GM23338 (cell line): ENCODE measurements at regions not wholly inside any gene's neighbourhood (a gene's known extent, or its start where the extent isn't known, plus 50 kb on each side); places are given as distances from the start of the nearest gene placed in this dataset.

Experiments used
- ATAC-seq: fragments of 200-7000 bp; cut with Tn5 transposase; 3 replicates; pipeline ENCODE4 v1.9.1; 2020
- DNase-seq: peaks from one replicate; pipeline ENCODE4 v3.0.0-alpha.2; 2015; ENCODE audit warnings: low spot score
- H2AFZ ChIP-seq: fragments of 200-600 bp; sonication (generic); 2 replicates; pipeline ENCODE4 v1.8.0; 2016; ENCODE audit warnings: antibody characterized with exemption, mild to moderate bottlenecking, moderate library complexity
- H3F3A ChIP-seq: fragments of 200-600 bp; sonication (generic); replicated peaks from 2 replicates; pipeline ENCODE4 v1.8.0; 2017; ENCODE audit warnings: antibody characterized with exemption, mixed run types, low read depth
- H3K27ac ChIP-seq: fragments of 200-600 bp; sonication (generic); 2 replicates; pipeline ENCODE4 v1.6.1; 2016; ENCODE audit warnings: low read depth
- H3K27me3 ChIP-seq: fragments of 200-600 bp; sonication (generic); 2 replicates; pipeline ENCODE4 v1.8.0; 2016; ENCODE audit warnings: mild to moderate bottlenecking, mixed run types, moderate library complexity; ENCODE audit not compliant: insufficient read depth
- H3K36me3 ChIP-seq: fragments of 200-600 bp; sonication (generic); 2 replicates; pipeline ENCODE4 v1.8.0; 2016; ENCODE audit warnings: mild to moderate bottlenecking; ENCODE audit not compliant: insufficient read depth
- H3K4me1 ChIP-seq: fragments of 200-600 bp; sonication (generic); 2 replicates; pipeline ENCODE4 v1.8.0; 2016; ENCODE audit warnings: mild to moderate bottlenecking, moderate library complexity; ENCODE audit not compliant: insufficient read depth
- H3K4me2 ChIP-seq: fragments of 200-600 bp; sonication (generic); 2 replicates; pipeline ENCODE4 v1.7.1; 2017; ENCODE audit warnings: mixed run types
- H3K4me3 ChIP-seq: fragments of 200-600 bp; sonication (generic); 2 replicates; pipeline ENCODE4 v1.6.1; 2016; ENCODE audit warnings: mixed run types
- H3K79me2 ChIP-seq: fragments of 200-600 bp; sonication (generic); replicated peaks from 2 replicates; pipeline ENCODE4 v1.8.0; 2017; ENCODE audit warnings: mild to moderate bottlenecking; ENCODE audit not compliant: insufficient read depth
- H3K9me2 ChIP-seq: fragments of 200-600 bp; sonication (generic); 2 replicates; pipeline ENCODE4 v1.8.0; 2017; ENCODE audit not compliant: insufficient read depth
- H4K20me1 ChIP-seq: fragments of 200-600 bp; sonication (generic); replicated peaks from 2 replicates; pipeline ENCODE4 v1.8.0; 2017; ENCODE audit warnings: mild to moderate bottlenecking; ENCODE audit not compliant: insufficient read depth
- H3K27ac Mint-ChIP-seq: 2 replicates; pipeline ENCODE4 v1.8.0; 2020; ENCODE audit warnings: inconsistent platforms, mild to moderate bottlenecking, moderate library complexity, mixed read lengths
- H3K27me3 Mint-ChIP-seq: 3 replicates; pipeline ENCODE4 v1.8.0; 2022; ENCODE audit warnings: low read depth, mild to moderate bottlenecking, moderate library complexity, mixed read lengths, inconsistent platforms; ENCODE audit not compliant: insufficient read depth, poor library complexity
- H3K36me3 Mint-ChIP-seq: 3 replicates; pipeline ENCODE4 v1.8.0; 2021; ENCODE audit warnings: low read depth, mild to moderate bottlenecking, inconsistent platforms, moderate library complexity, mixed read lengths
- H3K4me1 Mint-ChIP-seq: 3 replicates; pipeline ENCODE4 v1.8.0; 2020; ENCODE audit warnings: mild to moderate bottlenecking, inconsistent platforms, mixed read lengths
- H3K4me3 Mint-ChIP-seq: 3 replicates; pipeline ENCODE4 v1.8.0; 2021; ENCODE audit warnings: moderate library complexity, mild to moderate bottlenecking, inconsistent platforms, mixed read lengths
- H3K9me3 Mint-ChIP-seq: 3 replicates; pipeline ENCODE4 v1.8.0; 2020; ENCODE audit warnings: moderate library complexity, mild to moderate bottlenecking, inconsistent platforms, mixed read lengths
- CREB1 ChIP-seq: fragments of 250-450 bp; sonication (Bioruptor Pico); IDR thresholded peaks from 2 replicates; pipeline ENCODE4 v1.5.0; 2020; ENCODE audit warnings: low read depth, mild to moderate bottlenecking, moderate library complexity
- ETS1 ChIP-seq: IDR thresholded peaks from 2 replicates; pipeline ENCODE4 v1.6.1; 2016; ENCODE audit warnings: antibody characterized with exemption
- EZH2 ChIP-seq: fragments of 200-600 bp; sonication (generic); IDR thresholded peaks from one replicate; pipeline ENCODE4 v1.8.0; 2017; ENCODE audit warnings: antibody characterized with exemption, mild to moderate bottlenecking, low read depth; ENCODE audit not compliant: unreplicated experiment
- JUNB ChIP-seq: IDR thresholded peaks from one replicate; pipeline ENCODE4 v1.6.1; 2016; ENCODE audit warnings: antibody characterized with exemption; ENCODE audit not compliant: unreplicated experiment
- POLR2AphosphoS5 ChIP-seq: IDR thresholded peaks from 2 replicates; pipeline ENCODE4 v1.6.1; 2016; ENCODE audit warnings: antibody characterized with exemption, low read depth
- STAT1 ChIP-seq: IDR thresholded peaks from one replicate; pipeline ENCODE4 v1.6.1; 2016; ENCODE audit warnings: antibody characterized with exemption; ENCODE audit not compliant: unreplicated experiment
- ZNF114 ChIP-seq: fragments of 250-450 bp; sonication (Bioruptor Pico); IDR thresholded peaks from 2 replicates; pipeline ENCODE4 v1.5.0; 2020; ENCODE audit warnings: mild to moderate bottlenecking, moderate library complexity
- TF ChIP-seq, protein P1 (sequence below): fragments of 250-450 bp; sonication (Bioruptor Pico); IDR thresholded peaks from 2 replicates; pipeline ENCODE4 v1.5.0; 2020; ENCODE audit warnings: mild to moderate bottlenecking, moderate library complexity

GRCh38 chr7:27424749-27425148 is 182.1 kb downstream of the EVX1 start (continued):
- TF ChIP-seq, protein P1, sequence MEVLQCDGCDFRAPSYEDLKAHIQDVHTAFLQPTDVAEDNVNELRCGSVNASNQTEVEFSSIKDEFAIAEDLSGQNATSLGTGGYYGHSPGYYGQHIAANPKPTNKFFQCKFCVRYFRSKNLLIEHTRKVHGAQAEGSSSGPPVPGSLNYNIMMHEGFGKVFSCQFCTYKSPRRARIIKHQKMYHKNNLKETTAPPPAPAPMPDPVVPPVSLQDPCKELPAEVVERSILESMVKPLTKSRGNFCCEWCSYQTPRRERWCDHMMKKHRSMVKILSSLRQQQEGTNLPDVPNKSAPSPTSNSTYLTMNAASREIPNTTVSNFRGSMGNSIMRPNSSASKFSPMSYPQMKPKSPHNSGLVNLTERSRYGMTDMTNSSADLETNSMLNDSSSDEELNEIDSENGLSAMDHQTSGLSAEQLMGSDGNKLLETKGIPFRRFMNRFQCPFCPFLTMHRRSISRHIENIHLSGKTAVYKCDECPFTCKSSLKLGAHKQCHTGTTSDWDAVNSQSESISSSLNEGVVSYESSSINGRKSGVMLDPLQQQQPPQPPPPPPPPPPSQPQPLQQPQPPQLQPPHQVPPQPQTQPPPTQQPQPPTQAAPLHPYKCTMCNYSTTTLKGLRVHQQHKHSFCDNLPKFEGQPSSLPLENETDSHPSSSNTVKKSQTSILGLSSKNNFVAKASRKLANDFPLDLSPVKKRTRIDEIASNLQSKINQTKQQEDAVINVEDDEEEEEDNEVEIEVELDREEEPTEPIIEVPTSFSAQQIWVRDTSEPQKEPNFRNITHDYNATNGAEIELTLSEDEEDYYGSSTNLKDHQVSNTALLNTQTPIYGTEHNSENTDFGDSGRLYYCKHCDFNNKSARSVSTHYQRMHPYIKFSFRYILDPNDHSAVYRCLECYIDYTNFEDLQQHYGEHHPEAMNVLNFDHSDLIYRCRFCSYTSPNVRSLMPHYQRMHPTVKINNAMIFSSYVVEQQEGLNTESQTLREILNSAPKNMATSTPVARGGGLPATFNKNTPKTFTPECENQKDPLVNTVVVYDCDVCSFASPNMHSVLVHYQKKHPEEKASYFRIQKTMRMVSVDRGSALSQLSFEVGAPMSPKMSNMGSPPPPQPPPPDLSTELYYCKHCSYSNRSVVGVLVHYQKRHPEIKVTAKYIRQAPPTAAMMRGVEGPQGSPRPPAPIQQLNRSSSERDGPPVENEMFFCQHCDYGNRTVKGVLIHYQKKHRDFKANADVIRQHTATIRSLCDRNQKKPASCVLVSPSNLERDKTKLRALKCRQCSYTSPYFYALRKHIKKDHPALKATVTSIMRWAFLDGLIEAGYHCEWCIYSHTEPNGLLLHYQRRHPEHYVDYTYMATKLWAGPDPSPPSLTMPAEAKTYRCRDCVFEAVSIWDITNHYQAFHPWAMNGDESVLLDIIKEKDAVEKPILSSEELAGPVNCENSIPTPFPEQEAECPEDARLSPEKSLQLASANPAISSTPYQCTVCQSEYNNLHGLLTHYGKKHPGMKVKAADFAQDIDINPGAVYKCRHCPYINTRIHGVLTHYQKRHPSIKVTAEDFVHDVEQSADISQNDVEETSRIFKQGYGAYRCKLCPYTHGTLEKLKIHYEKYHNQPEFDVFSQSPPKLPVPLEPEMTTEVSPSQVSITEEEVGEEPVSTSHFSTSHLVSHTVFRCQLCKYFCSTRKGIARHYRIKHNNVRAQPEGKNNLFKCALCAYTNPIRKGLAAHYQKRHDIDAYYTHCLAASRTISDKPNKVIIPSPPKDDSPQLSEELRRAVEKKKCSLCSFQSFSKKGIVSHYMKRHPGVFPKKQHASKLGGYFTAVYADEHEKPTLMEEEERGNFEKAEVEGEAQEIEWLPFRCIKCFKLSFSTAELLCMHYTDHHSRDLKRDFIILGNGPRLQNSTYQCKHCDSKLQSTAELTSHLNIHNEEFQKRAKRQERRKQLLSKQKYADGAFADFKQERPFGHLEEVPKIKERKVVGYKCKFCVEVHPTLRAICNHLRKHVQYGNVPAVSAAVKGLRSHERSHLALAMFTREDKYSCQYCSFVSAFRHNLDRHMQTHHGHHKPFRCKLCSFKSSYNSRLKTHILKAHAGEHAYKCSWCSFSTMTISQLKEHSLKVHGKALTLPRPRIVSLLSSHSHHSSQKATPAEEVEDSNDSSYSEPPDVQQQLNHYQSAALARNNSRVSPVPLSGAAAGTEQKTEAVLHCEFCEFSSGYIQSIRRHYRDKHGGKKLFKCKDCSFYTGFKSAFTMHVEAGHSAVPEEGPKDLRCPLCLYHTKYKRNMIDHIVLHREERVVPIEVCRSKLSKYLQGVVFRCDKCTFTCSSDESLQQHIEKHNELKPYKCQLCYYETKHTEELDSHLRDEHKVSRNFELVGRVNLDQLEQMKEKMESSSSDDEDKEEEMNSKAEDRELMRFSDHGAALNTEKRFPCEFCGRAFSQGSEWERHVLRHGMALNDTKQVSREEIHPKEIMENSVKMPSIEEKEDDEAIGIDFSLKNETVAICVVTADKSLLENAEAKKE (CRISPR knock-in tag), result no peak
- TF ChIP-seq JUNB, result no peak
- TF ChIP-seq CREB1, result no peak
- no peak for TF ChIP-seq POLR2AphosphoS5

DNA sequence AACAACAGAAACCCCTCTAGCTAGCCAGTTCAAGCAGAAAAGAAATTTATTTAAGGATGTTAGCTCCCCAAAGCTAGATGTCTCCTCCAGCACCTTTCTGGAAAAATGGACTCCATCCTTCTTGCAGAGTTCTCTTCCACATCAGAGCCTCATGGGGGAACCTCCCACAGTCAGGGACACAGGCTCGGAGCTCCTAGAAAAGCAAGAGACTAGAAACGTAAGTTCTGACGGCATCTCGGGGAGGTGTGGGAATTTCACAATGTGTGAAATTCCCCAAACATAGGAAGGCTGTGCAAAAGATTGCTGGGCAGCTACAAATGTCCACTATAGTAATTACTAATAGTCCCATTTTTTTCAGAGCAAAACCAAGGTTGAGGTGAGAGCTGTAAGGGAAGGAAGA is 184.8 kb downstream of the EVX1 start:
- H3K36me3 Mint-ChIP-seq, result no peaks in the 10 kb centered on the region
- H3K4me3 Mint-ChIP-seq, result no peak overlapping the region
- H3K27me3 Mint-ChIP-seq, result no peaks in the 10 kb centered on the region
- H3K27ac ChIP-seq, result no peak overlapping the region
- no peak overlapping the region for H2AFZ ChIP-seq
- peaks cover 18% of the 10 kb centered on the region for H3K4me1 Mint-ChIP-seq
- no peak overlapping the region for H3K4me3 ChIP-seq
- H3K9me3 Mint-ChIP-seq, result peaks cover 2% of the 10 kb centered on the region; the same call in 1 of the 3 replicates
- DNase-seq, result no peak
- no peaks in the 10 kb centered on the region for H3F3A ChIP-seq
- peaks cover 3% of the 10 kb centered on the region; the same call in 1 of the 2 replicates for H3K4me1 ChIP-seq
- H3K36me3 ChIP-seq, result no peaks in the 10 kb centered on the region
- no peaks in the 10 kb centered on the region for H4K20me1 ChIP-seq
- ATAC-seq, result no peak
- no peaks in the 10 kb centered on the region for H3K27me3 ChIP-seq
- H3K4me2 ChIP-seq, result no peak overlapping the region
- H3K79me2 ChIP-seq, result no peaks in the 10 kb centered on the region
- H3K27ac Mint-ChIP-seq, result no peak overlapping the region
- peaks cover 4% of the 10 kb centered on the region; the same call in 1 of the 2 replicates for H3K9me2 ChIP-seq
- TF ChIP-seq CREB1 (no peak), ZNF114 (no peak), JUNB (no peak), POLR2AphosphoS5 (no peak), STAT1 (no peak), ETS1 (no peak), EZH2 (no peak)
- TF ChIP-seq, protein P1 (CRISPR knock-in tag), result no peak
